CD4-positive, alpha-beta T cell (primary cell): ENCODE measurements at regions not wholly inside any gene's neighbourhood (a gene's known extent, or its start where the extent isn't known, plus 50 kb on each side); places are given as distances from the start of the nearest gene placed in this dataset.
"Not testable (repeated sequence)": the region's sequence is repeated elsewhere in the genome, so short reads cannot be mapped to it uniquely, and the experiment has no call there.

Source experiments
- ATAC-seq: fragments of 200-7000 bp; cut with Tn5 transposase; one replicate; pipeline ENCODE4 v1.10.0; 2022; ENCODE audit warnings: mild to moderate bottlenecking; ENCODE audit not compliant: poor library complexity
- CTCF ChIA-PET: fragments of 350-600 bp; sonication (Branson Sonifier 250); formaldehyde crosslinking; loops from one replicate; lab custom pipeline; 2021; ENCODE audit warnings: antibody characterized with exemption, inconsistent platforms; lab: Charles Lee
- POLR2A ChIA-PET: fragments of 350-600 bp; sonication (Branson Sonifier 250); formaldehyde crosslinking; loops from one replicate; lab custom pipeline; 2021; ENCODE audit warnings: antibody characterized with exemption, inconsistent platforms; lab: Charles Lee
- DNase-seq, 14 experiments: peaks; one replicate each; pipeline ENCODE4 v3.0.0-alpha.2; 2013 to 2020; ENCODE audit warnings: mixed read lengths in 2 of 14
- H3K27ac ChIP-seq, 2 donors: one replicate each; pipeline versions ENCODE4 v1.5.1 to v1.7.0; 2013; ENCODE audit warnings: low read length in 2 of 2, low read depth in 1 of 2, mild to moderate bottlenecking in 1 of 2
- H3K27me3 ChIP-seq, 2 experiments: 1 replicate in 1 of 2; 2 replicates in 1 of 2; pipeline versions ENCODE4 v1.6.1 to v1.7.0; 2013; ENCODE audit warnings: low read length in 2 of 2, control low read depth in 1 of 2, mild to moderate bottlenecking in 1 of 2, moderate library complexity in 1 of 2; ENCODE audit not compliant: insufficient read depth in 2 of 2, control insufficient read depth in 1 of 2
- H3K36me3 ChIP-seq: one replicate; pipeline ENCODE4 v1.6.1; 2013; ENCODE audit warnings: low read length, control low read depth; ENCODE audit not compliant: insufficient read depth
- H3K4me1 ChIP-seq: one replicate; pipeline ENCODE4 v1.6.1; 2013; ENCODE audit warnings: low read length, control low read depth; ENCODE audit not compliant: insufficient read depth
- H3K4me3 ChIP-seq: one replicate; pipeline ENCODE4 v1.5.1; 2013; ENCODE audit warnings: mild to moderate bottlenecking, low read length, moderate library complexity
- H3K9me3 ChIP-seq, 2 experiments: 1 replicate in 1 of 2; 2 replicates in 1 of 2; pipeline versions ENCODE4 v1.6.1 to v1.7.0; 2013; ENCODE audit warnings: low read length in 2 of 2, mild to moderate bottlenecking in 2 of 2, control low read depth in 1 of 2, moderate library complexity in 1 of 2; ENCODE audit not compliant: control insufficient read depth in 1 of 2, insufficient read depth in 1 of 2
- H3K27ac Mint-ChIP-seq: one replicate; pipeline ENCODE4 v1.8.0; 2020; ENCODE audit warnings: mixed read lengths
- H3K27me3 Mint-ChIP-seq: one replicate; pipeline ENCODE4 v1.8.0; 2021; ENCODE audit warnings: mixed read lengths
- H3K36me3 Mint-ChIP-seq: one replicate; pipeline ENCODE4 v1.8.0; 2021; ENCODE audit warnings: low read depth, mixed read lengths
- H3K4me1 Mint-ChIP-seq: one replicate; pipeline ENCODE4 v1.8.0; 2021; ENCODE audit warnings: low read depth, mixed read lengths
- H3K4me3 Mint-ChIP-seq: one replicate; pipeline ENCODE4 v1.8.0; 2020; ENCODE audit warnings: mild to moderate bottlenecking, mixed read lengths
- H3K9me3 Mint-ChIP-seq: one replicate; pipeline ENCODE4 v1.8.0; 2020; ENCODE audit warnings: mixed read lengths
- CTCF ChIP-seq: fragments of 200-600 bp; IDR thresholded peaks from one replicate; pipeline ENCODE4 v1.8.0; 2022; ENCODE audit warnings: antibody characterized with exemption, mild to moderate bottlenecking
- intact Hi-C, 2 experiments: fragments of 100-400 bp; cut with DNase I in 1 of 2; cut with micrococcal nuclease in 1 of 2; formaldehyde crosslinking; loops; one replicate each; pipeline versions ENCODE4 v1.15.1 to v1.9.0; 2023 to 2025; cut with DNase I, micrococcal nuclease

GRCh38 chr2:8442833-8443486 is 238.9 kb upstream of the ID2 start:
- Histone ChIP-seq H3K27me3 (no peaks in the 10 kb centered on the region), H3K36me3 (no peaks in the 10 kb centered on the region), H3K9me3 (no peaks in the 10 kb centered on the region), H3K4me3 (no peak overlapping the region), H3K4me1 (peaks cover 10% of the 10 kb centered on the region), H3K27ac (no peak overlapping the region)
- H3K4me3 Mint-ChIP-seq: no peak overlapping the region
- CTCF ChIA-PET: no interaction called here
- POLR2A ChIA-PET: interaction anchor here (0.8 kb wide), 1 partner anchor 180 kb away, joined by 3 read pairs; no protein-coding TSS in a partner anchor
- H3K27me3 Mint-ChIP-seq: no peaks in the 10 kb centered on the region
- intact Hi-C loops: no loop called here
- ATAC-seq (no peak), DNase-seq (no peak)
- peaks cover 6% of the 10 kb centered on the region for H3K4me1 Mint-ChIP-seq
- TF ChIP-seq CTCF: no peak
- no peaks in the 10 kb centered on the region for H3K36me3 Mint-ChIP-seq
- no peaks in the 10 kb centered on the region for H3K9me3 Mint-ChIP-seq
- no peak overlapping the region for H3K27ac Mint-ChIP-seq

- DNase-seq (no peak), ATAC-seq (no peak)
- no peaks in the 10 kb centered on the region for H3K36me3 ChIP-seq
- TF ChIP-seq CTCF: no peak
- H3K36me3 Mint-ChIP-seq: no peaks in the 10 kb centered on the region
- H3K27me3 ChIP-seq: no peaks in the 10 kb centered on the region
- H3K4me3 ChIP-seq: no peak overlapping the region
- no peaks in the 10 kb centered on the region for H3K27me3 Mint-ChIP-seq
- no peak overlapping the region for H3K4me3 Mint-ChIP-seq
- no peaks in the 10 kb centered on the region for H3K9me3 Mint-ChIP-seq
- CTCF ChIA-PET: no interaction called here
- POLR2A ChIA-PET: no interaction called here
- no peak overlapping the region for H3K27ac ChIP-seq
- no peak overlapping the region for H3K27ac Mint-ChIP-seq
- no peaks in the 10 kb centered on the region for H3K9me3 ChIP-seq
- no peaks in the 10 kb centered on the region for H3K4me1 Mint-ChIP-seq
- intact Hi-C loops: no loop called here
- no peaks in the 10 kb centered on the region for H3K4me1 ChIP-seq
Observed at GRCh38 chr2:8445580-8445979, 236.3 kb upstream of the ID2 start.

GRCh38 chr2:8446751-8447150 is 235.1 kb upstream of the ID2 start:
- intact Hi-C loops, DNase-seq, H3K27me3 Mint-ChIP-seq, H3K9me3 Mint-ChIP-seq, H3K27me3 ChIP-seq, H3K4me1 Mint-ChIP-seq, H3K36me3 Mint-ChIP-seq, H3K27ac Mint-ChIP-seq, H3K9me3 ChIP-seq, ATAC-seq, H3K4me3 ChIP-seq, H3K27ac ChIP-seq, H3K36me3 ChIP-seq, H3K4me3 Mint-ChIP-seq, CTCF ChIA-PET, POLR2A ChIA-PET, H3K4me1 ChIP-seq: not testable (repeated sequence)
